ENCODE measurements at regions not wholly inside any gene's neighbourhood (a gene's known extent, or its start where the extent isn't known, plus 50 kb on each side); places are given as distances from the start of the nearest gene placed in this dataset.

- intact Hi-C loops (cut with DNase I) = no loop called here
- no peak overlapping the region for H3K27ac ChIP-seq
- no peak for ATAC-seq
These were observed 478.7 kb downstream of the MEI4 start for GRCh38 chr6:78131521-78131920.

GRCh38 chr6:78132671-78133410 is 480.0 kb downstream of the MEI4 start:
- H3K4me3 ChIP-seq = no peak overlapping the region
- no peak for DNase-seq
- TF ChIP-seq CTCF (IDR thresholded peaks at IDR 0.05) = no peak
- no peak for ATAC-seq
- no peaks in the 10 kb centered on the region for H3K4me1 ChIP-seq
- H3K27me3 ChIP-seq = no peaks in the 10 kb centered on the region
- peaks cover 0 to 50% of the 10 kb centered on the region in 2 donors for H3K9me3 ChIP-seq
- H3K36me3 ChIP-seq = no peaks in the 10 kb centered on the region
- intact Hi-C loops (cut with DNase I) = no loop called here
- no peak overlapping the region for H3K27ac ChIP-seq

More at GRCh38 chr6:78131521-78131920, 478.7 kb downstream of the MEI4 start:
- DNase-seq = no peak
- Histone ChIP-seq H3K4me1 (no peaks in the 10 kb centered on the region), H3K4me3 (no peak overlapping the region), H3K27me3 (no peaks in the 10 kb centered on the region), H3K36me3 (no peaks in the 10 kb centered on the region), H3K9me3 (peaks cover 0 to 40% of the 10 kb centered on the region in 2 donors)
- no peak for TF ChIP-seq CTCF (IDR thresholded peaks at IDR 0.05)

- no peak for DNase-seq
- Histone ChIP-seq H3K36me3 (no peaks in the 10 kb centered on the region), H3K27me3 (no peaks in the 10 kb centered on the region), H3K4me3 (no peak overlapping the region), H3K27ac (no peak overlapping the region), H3K4me1 (no peaks in the 10 kb centered on the region), H3K9me3 (peaks cover 0 to 4% of the 10 kb centered on the region in 2 donors)
- intact Hi-C loops (cut with DNase I) = no loop called here
- no peak for ATAC-seq
- no peak for TF ChIP-seq CTCF (IDR thresholded peaks at IDR 0.05)
These were observed 497.6 kb downstream of the MEI4 start for GRCh38 chr6:78150425-78150824.

- no peaks in the 10 kb centered on the region for H3K27me3 ChIP-seq
- ATAC-seq (no peak), DNase-seq (no peak)
- H3K9me3 ChIP-seq = no peaks in the 10 kb centered on the region
- H3K36me3 ChIP-seq = no peaks in the 10 kb centered on the region
- no peak overlapping the region for H3K27ac ChIP-seq
- no peak overlapping the region for H3K4me3 ChIP-seq
- TF ChIP-seq CTCF (IDR thresholded peaks at IDR 0.05) = no peak
- H3K4me1 ChIP-seq = no peaks in the 10 kb centered on the region
- intact Hi-C loops (cut with DNase I) = no loop called here
These were observed 501.1 kb downstream of the MEI4 start for GRCh38 chr6:78153976-78154375.

- ATAC-seq = no peak
- no peaks in the 10 kb centered on the region for H3K4me1 ChIP-seq
- H3K27me3 ChIP-seq = no peaks in the 10 kb centered on the region
- no peak for TF ChIP-seq CTCF (IDR thresholded peaks at IDR 0.05)
- no peak for DNase-seq
- H3K27ac ChIP-seq = no peak overlapping the region
- H3K9me3 ChIP-seq = no peaks in the 10 kb centered on the region
- intact Hi-C loops (cut with DNase I) = no loop called here
- no peak overlapping the region for H3K4me3 ChIP-seq
- H3K36me3 ChIP-seq = no peaks in the 10 kb centered on the region
These were observed 504.8 kb downstream of the MEI4 start for GRCh38 chr6:78157606-78158005.

Data from left lung (tissue), 4 donors.